ENCODE measurements at regions not wholly inside any gene's neighbourhood (a gene's known extent, or its start where the extent isn't known, plus 50 kb on each side); places are given as distances from the start of the nearest gene placed in this dataset.

- Mint-ChIP-seq H3K4me3 (no peak overlapping the region), H3K4me1 (ENCODE audit: unreplicated experiment) (no peaks in the 10 kb centered on the region), H3K36me3 (peaks cover 21% of the 10 kb centered on the region), H3K27me3 (no peaks in the 10 kb centered on the region), H3K9me3 (no peaks in the 10 kb centered on the region), H3K27ac (no peak overlapping the region)
- TF ChIP-seq CTCF (conservative IDR thresholded peaks at IDR 0.05), result no peak
- no peak for DNase-seq (ENCODE audit: extremely low spot score, unreplicated experiment)
These were observed 316.2 kb upstream of the RGS6 start for GRCh38 chr14:71616013-71616412.

GRCh38 chr14:71618047-71618446 lies 314.2 kb upstream of the RGS6 start:
- Mint-ChIP-seq H3K27me3 (no peaks in the 10 kb centered on the region), H3K4me3 (no peak overlapping the region), H3K9me3 (no peaks in the 10 kb centered on the region), H3K4me1 (ENCODE audit: unreplicated experiment) (no peaks in the 10 kb centered on the region), H3K36me3 (peaks cover 26% of the 10 kb centered on the region), H3K27ac (no peak overlapping the region)
- TF ChIP-seq CTCF (conservative IDR thresholded peaks at IDR 0.05), result no peak
- no peak for DNase-seq (ENCODE audit: extremely low spot score, unreplicated experiment)

GRCh38 chr14:71618716-71619115 lies 313.5 kb upstream of the RGS6 start:
- Mint-ChIP-seq H3K27me3 (no peaks in the 10 kb centered on the region), H3K36me3 (peaks cover 26% of the 10 kb centered on the region), H3K4me1 (ENCODE audit: unreplicated experiment) (no peaks in the 10 kb centered on the region), H3K9me3 (no peaks in the 10 kb centered on the region), H3K27ac (no peak overlapping the region), H3K4me3 (no peak overlapping the region)
- TF ChIP-seq CTCF (conservative IDR thresholded peaks at IDR 0.05), result no peak
- no peak for DNase-seq (ENCODE audit: extremely low spot score, unreplicated experiment)

- no peak overlapping the region for H3K27ac Mint-ChIP-seq
- no peak overlapping the region for H3K4me3 Mint-ChIP-seq
- H3K9me3 Mint-ChIP-seq, result no peaks in the 10 kb centered on the region
- no peaks in the 10 kb centered on the region for H3K4me1 Mint-ChIP-seq (ENCODE audit: unreplicated experiment)
- no peak for DNase-seq (ENCODE audit: extremely low spot score, unreplicated experiment)
- no peaks in the 10 kb centered on the region for H3K27me3 Mint-ChIP-seq
- TF ChIP-seq CTCF (conservative IDR thresholded peaks at IDR 0.05), result no peak
- peaks cover 30% of the 10 kb centered on the region for H3K36me3 Mint-ChIP-seq
These were observed 312.8 kb upstream of the RGS6 start for GRCh38 chr14:71619472-71619871.

- H3K36me3 Mint-ChIP-seq, result peaks cover 26% of the 10 kb centered on the region
- no peak for DNase-seq (ENCODE audit: extremely low spot score, unreplicated experiment)
- H3K9me3 Mint-ChIP-seq, result no peaks in the 10 kb centered on the region
- TF ChIP-seq CTCF (conservative IDR thresholded peaks at IDR 0.05), result no peak
- H3K27me3 Mint-ChIP-seq, result no peaks in the 10 kb centered on the region
- H3K4me1 Mint-ChIP-seq (ENCODE audit: unreplicated experiment), result no peaks in the 10 kb centered on the region
- H3K27ac Mint-ChIP-seq, result no peak overlapping the region
- H3K4me3 Mint-ChIP-seq, result no peak overlapping the region
These were observed 311.8 kb upstream of the RGS6 start for GRCh38 chr14:71620401-71620800.

GRCh38 chr14:71621276-71621675 lies 311.0 kb upstream of the RGS6 start:
- Mint-ChIP-seq H3K9me3 (no peaks in the 10 kb centered on the region), H3K36me3 (peaks cover 23% of the 10 kb centered on the region), H3K27ac (no peak overlapping the region), H3K27me3 (no peaks in the 10 kb centered on the region), H3K4me3 (no peak overlapping the region), H3K4me1 (ENCODE audit: unreplicated experiment) (no peaks in the 10 kb centered on the region)
- DNase-seq (ENCODE audit: extremely low spot score, unreplicated experiment), result no peak
- TF ChIP-seq CTCF (conservative IDR thresholded peaks at IDR 0.05), result no peak

Measured in type B pancreatic cell (in vitro differentiated cells).